Left cardiac atrium (tissue), 4 donors: ENCODE measurements at regions not wholly inside any gene's neighbourhood (a gene's known extent, or its start where the extent isn't known, plus 50 kb on each side); places are given as distances from the start of the nearest gene placed in this dataset.

ENCODE experiments used
- ATAC-seq, 2 donors: fragments of 200-7000 bp; cut with Tn5 transposase; one replicate each; pipeline ENCODE4 v1.9.1; 2020; ENCODE audit warnings: mild to moderate bottlenecking in 2 of 2, moderate library complexity in 2 of 2
- DNase-seq: peaks from one replicate; pipeline ENCODE4 v3.0.0-alpha.2; 2020
- intact Hi-C, 2 donors: fragments of 100-400 bp; cut with DNase I; formaldehyde crosslinking; loops; one replicate each; pipeline versions ENCODE4 v1.14.1 to v1.15.1; 2022 to 2023
- donor health status: DM: no; HTN: yes; CAD: no.
- donor health status: DM: no; HTN: yes; CAD: no; lungs with severe emphysema.
- donor health status: DM: yes; HTN: yes; CAD: no.
- donor health status: Dilated cardiomyopathy.

GRCh38 chr11:112394304-112394703 is 133.6 kb upstream of the PLET1 start:
- DNase-seq (no peak), ATAC-seq (no peak)
- intact Hi-C loops, result no loop called here

DNA sequence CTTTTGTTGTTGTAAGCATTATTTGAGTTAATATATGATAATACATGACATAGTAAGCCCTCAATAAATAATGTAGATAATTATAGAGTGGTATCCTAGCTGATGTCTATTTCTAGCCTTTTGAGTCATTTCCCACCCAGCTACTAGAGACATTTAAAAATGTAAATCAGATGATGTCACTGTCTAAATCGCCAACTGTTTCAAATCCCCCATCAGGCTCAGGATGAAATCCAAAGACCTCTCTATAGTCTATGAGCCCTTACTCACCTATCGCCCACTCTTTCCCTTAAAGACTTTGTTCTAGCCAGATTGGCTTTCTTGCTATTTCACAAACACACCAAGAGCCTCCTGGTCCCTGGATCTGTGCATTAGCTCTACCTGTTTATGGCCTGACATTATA is 135.4 kb upstream of the PLET1 start:
- intact Hi-C loops, result no loop called here
- DNase-seq (no peak), ATAC-seq (no peak)

- DNase-seq (no peak), ATAC-seq (no peak)
- intact Hi-C loops, result no loop called here
Measured at GRCh38 chr11:112398798-112399478, 138.3 kb upstream of the PLET1 start.

- DNase-seq, result no peak
- intact Hi-C loops, result no loop called here
- no peak for ATAC-seq
Measured at GRCh38 chr11:112400476-112401014, 139.9 kb upstream of the PLET1 start.

GRCh38 chr11:112401036-112401769 is 140.5 kb upstream of the PLET1 start:
- ATAC-seq (no peak), DNase-seq (no peak)
- intact Hi-C loops, result no loop called here

- intact Hi-C loops, result no loop called here
- ATAC-seq (no peak), DNase-seq (no peak)
Measured at GRCh38 chr11:112403432-112403831, 142.8 kb upstream of the PLET1 start.

DNA sequence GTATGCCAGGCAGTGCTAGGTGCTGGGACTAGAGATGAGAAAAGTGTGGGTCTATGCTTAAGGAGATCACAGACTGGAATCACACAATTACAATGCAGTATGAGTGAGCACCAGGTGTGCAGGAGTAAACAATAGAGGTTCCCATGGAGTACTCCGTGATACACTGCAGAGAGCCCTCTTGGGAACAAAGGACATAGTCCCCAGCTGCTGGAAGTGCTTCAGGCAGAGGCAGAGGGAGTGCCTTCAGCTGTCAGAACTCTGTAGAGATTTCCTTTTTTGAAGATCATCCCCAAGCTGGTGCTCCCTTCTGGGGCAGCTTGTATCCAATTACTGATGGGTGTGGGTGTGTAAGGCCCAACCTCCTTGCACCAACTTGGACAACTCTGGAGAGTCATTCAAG is 143.5 kb upstream of the PLET1 start:
- intact Hi-C loops, result no loop called here
- no peak for DNase-seq
- no peak for ATAC-seq

DNA sequence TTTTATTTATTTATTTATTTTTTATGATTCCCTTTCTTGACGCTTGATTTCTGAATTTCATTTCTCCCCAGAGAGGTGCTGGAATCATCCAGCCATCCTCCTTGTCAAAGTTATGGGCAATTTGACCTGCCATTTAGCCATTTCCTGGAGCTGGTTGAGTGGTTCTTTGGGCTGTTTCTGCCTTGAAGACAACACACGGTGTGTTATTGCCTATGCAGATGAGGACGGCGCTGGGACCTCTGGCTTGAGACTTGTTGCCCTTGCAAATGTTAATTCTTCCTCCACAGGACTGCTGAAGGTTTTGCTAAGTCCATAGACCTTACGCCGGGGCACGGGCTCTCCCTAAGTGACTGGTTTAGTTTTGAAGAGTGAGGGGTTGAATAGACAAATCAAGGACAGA is 147.9 kb upstream of the PLET1 start:
- no peak for ATAC-seq
- intact Hi-C loops, result no loop called here
- no peak for DNase-seq

DNA sequence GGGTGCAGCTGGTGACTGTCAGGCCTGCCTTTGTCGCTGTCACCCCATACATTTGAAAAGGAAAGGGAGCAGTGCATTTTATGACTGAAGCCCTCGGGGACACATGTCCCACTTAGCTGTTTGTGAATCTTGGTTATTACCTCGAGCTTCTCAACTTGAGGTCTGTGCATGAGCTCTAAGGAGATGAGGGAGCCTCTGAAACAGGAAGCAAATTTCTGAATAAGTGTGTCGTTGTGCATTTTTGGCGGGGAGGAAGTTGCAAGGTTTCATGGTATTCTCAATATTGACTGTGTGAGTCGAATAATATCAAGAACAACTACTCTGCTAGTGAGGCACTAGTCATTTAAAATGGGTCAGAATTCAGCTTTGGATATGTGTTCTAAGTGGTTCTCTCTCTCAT is 149.7 kb upstream of the PLET1 start:
- no peak for ATAC-seq
- intact Hi-C loops, result no loop called here
- DNase-seq, result no peak

- ATAC-seq (no peak), DNase-seq (no peak)
- intact Hi-C loops, result no loop called here
Measured at GRCh38 chr11:112412383-112412782, 151.7 kb upstream of the PLET1 start.

GRCh38 chr11:112417339-112417738 is 156.7 kb upstream of the PLET1 start:
- ATAC-seq, result no peak

GRCh38 chr11:112418438-112418837 is 157.8 kb upstream of the PLET1 start:
- DNase-seq (no peak), ATAC-seq (no peak)
- intact Hi-C loops, result no loop called here

More at GRCh38 chr11:112417339-112417738, 156.7 kb upstream of the PLET1 start:
- no peak for DNase-seq
- intact Hi-C loops, result no loop called here

DNA sequence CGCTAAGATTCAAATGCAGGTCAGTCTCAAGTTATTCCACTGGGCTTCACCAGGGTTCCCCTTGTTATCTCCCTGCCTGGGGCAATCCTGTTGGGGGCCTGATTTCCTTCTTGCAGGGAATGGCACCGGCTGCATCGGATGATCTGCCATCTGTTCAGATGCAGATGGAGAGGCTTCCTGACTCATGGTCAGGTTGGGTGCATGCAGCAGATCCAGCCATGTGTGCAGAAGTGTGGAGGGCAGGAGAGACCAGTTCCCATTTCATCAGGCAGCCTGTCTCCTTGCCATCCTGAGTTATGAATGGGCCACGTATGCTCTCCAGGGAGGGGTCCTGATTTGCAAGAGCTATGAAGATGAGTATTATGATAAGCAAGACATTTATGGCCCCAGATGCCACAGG is 161.2 kb upstream of the PLET1 start:
- intact Hi-C loops, result no loop called here
- no peak for DNase-seq
- ATAC-seq, result no peak

- ATAC-seq (no peak), DNase-seq (no peak)
- intact Hi-C loops, result no loop called here
Measured at GRCh38 chr11:112425121-112425520, 164.5 kb upstream of the PLET1 start.

GRCh38 chr11:112437096-112437495 is 176.4 kb upstream of the PLET1 start:
- intact Hi-C loops, result no loop called here
- no peak for DNase-seq
- ATAC-seq, result no peak

- intact Hi-C loops, result no loop called here
- DNase-seq, result no peak
- no peak for ATAC-seq
Measured at GRCh38 chr11:112439614-112440013, 179.0 kb upstream of the PLET1 start.

DNA sequence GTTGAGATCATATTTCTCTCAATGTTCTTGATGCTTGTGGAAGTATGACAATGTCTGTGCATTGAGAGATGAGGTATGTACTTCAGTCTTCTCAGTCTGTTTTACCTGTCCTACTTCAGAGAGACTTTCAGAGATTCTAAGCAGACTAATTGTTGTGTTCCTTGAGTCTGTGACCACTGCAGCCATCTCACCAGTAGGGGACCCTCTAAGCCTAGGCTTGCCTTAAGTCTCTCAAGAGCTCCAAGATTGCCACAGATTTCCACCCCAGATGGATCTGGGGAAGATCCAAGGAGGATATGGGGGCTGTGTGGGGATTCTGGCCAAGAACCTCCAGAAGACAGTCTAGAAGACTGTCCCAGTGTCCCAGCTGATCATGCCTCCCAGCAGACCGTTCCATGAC is 179.9 kb upstream of the PLET1 start:
- no peak for DNase-seq
- intact Hi-C loops, result no loop called here
- no peak for ATAC-seq

- ATAC-seq, result no peak
- intact Hi-C loops, result no loop called here
- no peak for DNase-seq
Measured at GRCh38 chr11:112448168-112448567, 187.5 kb upstream of the PLET1 start.

DNA sequence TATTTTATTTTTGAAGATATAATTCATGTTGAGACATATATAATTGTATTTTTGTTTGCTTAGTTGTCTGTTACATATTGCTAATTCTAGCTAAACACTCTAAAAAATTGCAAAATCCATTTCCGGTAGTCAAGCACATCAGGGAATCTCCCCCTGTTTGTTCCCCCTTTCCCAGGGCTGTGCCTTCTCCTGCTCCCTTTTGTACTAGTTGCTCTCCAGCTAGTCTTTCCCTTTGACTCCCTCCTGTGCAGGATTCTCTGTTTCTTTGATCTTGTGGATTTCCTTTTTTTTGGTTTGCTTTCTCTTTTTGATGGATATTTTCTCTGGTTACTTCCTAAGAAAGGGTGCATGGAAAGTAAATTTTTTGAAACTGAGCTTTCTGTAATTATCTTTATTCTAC is 188.1 kb upstream of the PLET1 start:
- intact Hi-C loops, result no loop called here
- ATAC-seq (no peak), DNase-seq (no peak)

DNA sequence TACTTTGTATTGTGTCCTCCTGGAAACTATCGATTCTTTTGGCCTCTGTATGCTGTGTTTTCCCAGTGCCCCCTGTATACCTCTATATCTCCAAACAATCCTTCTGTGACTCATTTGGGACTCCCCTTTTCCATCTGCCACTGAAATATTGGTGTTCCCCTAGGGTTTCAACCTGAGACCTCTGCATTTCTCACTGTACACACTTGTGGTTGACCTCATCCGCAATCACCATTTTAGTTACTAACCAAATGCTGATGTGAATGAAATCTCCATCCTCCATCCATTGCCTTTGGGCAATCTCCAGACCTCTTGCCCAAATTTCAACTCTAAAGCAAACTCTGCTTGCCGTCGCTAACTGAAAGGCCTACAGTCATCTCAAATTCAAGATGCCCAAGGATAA is 190.6 kb upstream of the PLET1 start:
- no peak for DNase-seq
- no peak for ATAC-seq
- intact Hi-C loops, result loop anchor here in 1 of 2 donors (5.0 kb wide), 1 partner anchor 159 kb away; no protein-coding TSS in a partner anchor
